Transverse colon (tissue), 4 donors: ENCODE measurements at regions not wholly inside any gene's neighbourhood (a gene's known extent, or its start where the extent isn't known, plus 50 kb on each side); places are given as distances from the start of the nearest gene placed in this dataset.

Experiments
- CTCF ChIP-seq, 5 experiments: fragments of 200-600 bp in 3 of 5; fragments of 450-650 bp in 2 of 5; sonication (generic) in 3 of 5; IDR thresholded peaks; 1 replicate in 2 of 5; 2 replicates in 3 of 5; pipeline ENCODE4 v1.5.1; 2016 to 2017; ENCODE audit warnings: antibody characterized with exemption in 5 of 5, inconsistent platforms in 3 of 5, mild to moderate bottlenecking in 2 of 5, moderate library complexity in 1 of 5
- POLR2A ChIP-seq: fragments of 450-650 bp; IDR thresholded peaks from one replicate; pipeline ENCODE4 v1.6.1; 2016; ENCODE audit warnings: antibody characterized with exemption, mild to moderate bottlenecking, moderate library complexity
- POLR2AphosphoS5 ChIP-seq, 3 donors: sonication (generic); formaldehyde crosslinking; IDR thresholded peaks; one replicate each; pipeline ENCODE4 v1.6.1; 2016; ENCODE audit warnings: antibody characterized with exemption in 3 of 3

GRCh38 chr12:28750946-28751685 lies 398.0 kb upstream of the FAR2 start:
- TF ChIP-seq CTCF (IDR thresholded peaks at IDR 0.05), result no peak
- no peak for TF ChIP-seq POLR2AphosphoS5 (IDR thresholded peaks at IDR 0.05)
- TF ChIP-seq POLR2A, result no peak
